Endothelial cell of hepatic sinusoid (primary cell): ENCODE measurements at regions not wholly inside any gene's neighbourhood (a gene's known extent, or its start where the extent isn't known, plus 50 kb on each side); places are given as distances from the start of the nearest gene placed in this dataset.
"Not testable (repeated sequence)": the region's sequence is repeated elsewhere in the genome, so short reads cannot be mapped to it uniquely, and the experiment has no call there.

Experiments used
- in situ Hi-C: cut with HindIII; loops from 2 replicates; pipeline ENCODE4 v1.10.0; 2017; ENCODE audit warnings: low sequenced_read_pairs

DNA sequence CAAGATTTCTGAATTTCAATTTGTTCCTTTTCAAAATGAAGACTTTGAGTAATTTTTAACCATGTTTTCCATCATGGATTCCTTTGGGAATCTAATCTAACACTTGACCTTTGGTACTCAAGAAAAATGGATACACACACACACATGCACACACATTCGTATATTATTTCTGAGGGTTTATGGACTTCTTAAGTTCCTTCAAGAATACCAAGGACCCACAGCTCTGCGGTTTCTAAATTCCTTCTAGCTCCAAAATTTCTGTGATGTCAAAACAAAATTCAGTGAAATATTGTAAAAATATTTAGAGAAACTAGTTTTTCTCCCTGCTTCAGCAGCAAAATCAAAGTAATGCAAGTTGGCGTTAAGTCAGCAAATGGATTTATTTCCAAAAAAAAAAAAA, 98.3 kb upstream of the FAM13C start:
- in situ Hi-C loops, result no loop called here

DNA sequence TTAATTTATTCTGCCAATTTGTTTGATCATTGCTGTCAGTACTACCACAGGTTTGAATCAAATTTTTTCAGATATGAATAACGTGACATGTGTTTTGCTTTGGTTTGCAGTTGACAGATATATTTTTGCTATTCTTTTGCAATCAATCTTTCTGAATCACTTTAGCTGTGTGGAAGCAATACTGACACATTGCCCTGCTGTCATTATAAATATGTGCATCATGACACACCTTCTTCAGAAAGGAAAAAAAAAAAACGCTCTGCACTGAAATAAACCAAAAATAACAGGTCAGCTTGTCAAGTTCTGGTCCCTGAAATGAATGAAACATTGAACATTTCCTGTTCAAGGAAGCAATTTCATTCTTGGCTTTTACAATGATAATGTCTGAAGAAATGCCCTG, 93.8 kb upstream of the FAM13C start:
- in situ Hi-C loops, result no loop called here

DNA sequence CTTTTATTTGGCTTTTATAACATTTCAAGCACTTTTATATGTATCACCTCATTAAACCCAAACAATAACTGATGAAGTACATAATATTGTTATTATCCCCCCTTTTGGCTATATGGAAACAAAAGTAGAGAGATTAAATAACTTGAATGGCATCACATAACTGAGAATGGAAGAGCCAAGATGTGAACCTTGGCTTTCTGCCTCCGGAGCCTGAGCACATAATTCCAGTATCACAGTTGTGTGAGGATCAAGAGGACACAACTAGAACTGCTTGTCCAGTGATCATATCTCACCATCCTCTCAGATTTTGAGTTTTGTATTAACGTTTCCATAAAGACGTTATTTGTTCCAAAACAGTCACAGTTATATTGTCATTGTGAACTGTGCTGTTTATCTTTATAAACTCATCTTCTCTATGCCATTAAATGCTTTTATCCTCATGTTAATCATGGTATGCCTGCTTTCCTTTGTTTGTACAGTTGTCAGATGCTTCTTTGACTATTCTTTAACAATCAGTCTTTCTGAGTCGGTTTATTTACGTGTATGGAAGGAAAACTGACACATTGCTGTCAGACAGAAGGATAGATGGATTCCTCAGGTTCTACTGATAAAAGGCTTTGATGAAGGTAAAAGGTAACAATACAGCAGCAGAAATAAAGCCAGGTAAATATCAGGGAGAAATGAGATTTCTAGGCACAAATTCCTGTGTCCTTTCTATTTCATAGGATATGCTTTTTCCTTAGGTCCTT, 92.0 kb upstream of the FAM13C start:
- in situ Hi-C loops, result no loop called here

DNA sequence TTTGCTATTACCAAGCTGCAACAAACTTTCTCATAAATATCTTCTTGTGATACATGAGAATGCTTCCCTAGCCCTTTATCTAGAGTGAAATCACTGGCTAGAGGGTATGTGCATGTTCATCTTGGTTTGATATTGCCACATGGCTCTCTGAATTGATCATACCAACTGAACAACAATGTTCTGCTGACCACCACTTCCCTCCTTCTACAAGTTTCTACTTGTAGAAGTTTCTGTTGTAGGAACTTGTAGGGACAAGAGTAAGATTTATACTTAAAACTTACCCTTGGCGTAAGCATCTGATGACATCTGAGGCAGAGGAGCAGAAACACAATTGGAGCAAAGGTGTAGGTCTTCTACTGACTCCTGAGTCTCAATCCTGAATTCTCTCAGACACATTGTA, 86.3 kb upstream of the FAM13C start:
- in situ Hi-C loops, result no loop called here

DNA sequence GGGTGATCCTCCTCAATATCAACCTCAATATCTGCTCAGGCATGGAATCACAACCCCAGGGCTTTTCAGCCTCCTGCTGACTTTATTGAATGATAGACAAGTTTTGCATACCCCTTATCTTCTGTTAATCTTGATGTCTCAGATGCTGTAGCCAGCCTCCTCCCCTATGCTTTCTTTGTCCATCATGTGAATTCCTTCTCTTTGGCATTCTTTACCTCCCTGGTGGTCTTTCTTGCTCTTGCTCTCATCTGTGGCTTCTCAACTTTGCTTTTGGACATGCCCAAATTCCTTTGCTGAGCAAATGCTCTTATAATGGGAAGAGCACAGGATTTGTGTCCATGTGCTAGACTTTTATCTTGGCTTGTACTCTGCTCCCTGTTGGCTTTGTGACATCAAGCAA, 73.4 kb upstream of the FAM13C start:
- in situ Hi-C loops, result no loop called here

DNA sequence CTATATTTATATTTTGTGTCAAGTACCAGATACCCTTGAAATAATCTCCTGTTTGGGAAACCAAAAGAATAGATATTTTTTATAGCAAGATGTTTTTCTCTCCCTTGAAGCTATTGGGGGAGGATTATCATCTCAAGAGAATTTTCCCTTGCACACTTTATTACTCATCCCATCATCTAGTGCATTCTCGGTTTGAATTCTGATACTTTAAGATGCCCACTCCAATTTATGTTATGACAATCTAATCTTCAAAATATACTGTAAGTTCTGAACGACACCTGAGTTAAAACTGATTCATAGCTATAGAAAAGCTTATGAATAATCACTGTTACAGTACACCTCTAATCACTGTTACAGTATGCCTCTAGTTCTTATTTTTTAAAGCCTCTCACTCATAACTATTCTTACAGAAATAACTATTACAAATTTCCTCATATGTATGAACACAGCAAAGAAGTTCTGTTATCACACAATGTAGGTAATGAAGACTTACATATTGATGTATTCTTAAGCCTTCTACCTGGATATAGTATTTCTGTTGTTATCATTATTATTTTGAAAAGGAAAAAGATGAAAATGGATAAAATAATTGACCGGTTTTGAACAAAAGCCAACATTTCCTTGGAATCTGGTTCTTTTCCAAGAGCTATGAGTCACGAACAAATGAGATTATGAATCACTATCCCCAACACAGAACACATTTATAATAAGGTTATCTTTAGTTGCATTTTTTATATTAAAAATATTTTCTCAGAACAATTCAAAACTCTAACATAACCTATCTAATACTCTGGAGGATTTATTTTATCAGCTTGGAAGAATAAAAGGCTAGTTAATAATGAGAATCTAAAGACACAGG, 72.3 kb upstream of the FAM13C start:
- in situ Hi-C loops, result no loop called here

DNA sequence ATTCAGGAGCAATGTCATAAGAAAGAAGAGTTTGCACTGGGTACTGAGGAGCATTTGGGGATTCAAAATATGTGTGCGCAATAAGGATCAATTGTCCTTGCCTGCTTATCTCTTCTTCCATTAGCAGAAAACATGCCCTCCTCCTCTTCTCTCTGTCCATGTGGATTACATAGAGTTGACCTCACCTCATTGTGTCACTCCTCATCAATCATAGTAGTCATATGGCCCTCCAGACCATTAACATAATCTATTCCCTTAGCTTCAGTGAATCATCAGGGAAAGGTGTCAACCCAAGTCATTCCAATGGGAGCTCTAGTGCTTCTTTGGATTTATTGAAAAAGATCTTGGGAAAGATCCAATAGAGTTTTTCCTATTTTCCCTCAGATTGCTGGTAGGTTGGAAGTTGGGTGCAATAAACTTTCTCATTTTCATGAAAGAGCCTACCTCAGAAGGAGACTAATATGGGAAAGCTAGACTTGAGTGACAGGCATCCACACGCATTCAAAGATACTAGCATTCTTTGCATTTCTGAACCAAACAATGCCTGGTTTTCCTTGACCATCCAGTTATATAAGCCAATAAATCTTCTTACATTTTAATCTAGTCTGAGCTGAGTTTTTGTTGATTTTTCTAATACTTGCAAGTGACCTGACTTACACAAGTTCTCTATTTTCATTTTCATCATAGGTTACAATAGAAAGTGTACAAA, 71.5 kb upstream of the FAM13C start:
- in situ Hi-C loops, result no loop called here

DNA sequence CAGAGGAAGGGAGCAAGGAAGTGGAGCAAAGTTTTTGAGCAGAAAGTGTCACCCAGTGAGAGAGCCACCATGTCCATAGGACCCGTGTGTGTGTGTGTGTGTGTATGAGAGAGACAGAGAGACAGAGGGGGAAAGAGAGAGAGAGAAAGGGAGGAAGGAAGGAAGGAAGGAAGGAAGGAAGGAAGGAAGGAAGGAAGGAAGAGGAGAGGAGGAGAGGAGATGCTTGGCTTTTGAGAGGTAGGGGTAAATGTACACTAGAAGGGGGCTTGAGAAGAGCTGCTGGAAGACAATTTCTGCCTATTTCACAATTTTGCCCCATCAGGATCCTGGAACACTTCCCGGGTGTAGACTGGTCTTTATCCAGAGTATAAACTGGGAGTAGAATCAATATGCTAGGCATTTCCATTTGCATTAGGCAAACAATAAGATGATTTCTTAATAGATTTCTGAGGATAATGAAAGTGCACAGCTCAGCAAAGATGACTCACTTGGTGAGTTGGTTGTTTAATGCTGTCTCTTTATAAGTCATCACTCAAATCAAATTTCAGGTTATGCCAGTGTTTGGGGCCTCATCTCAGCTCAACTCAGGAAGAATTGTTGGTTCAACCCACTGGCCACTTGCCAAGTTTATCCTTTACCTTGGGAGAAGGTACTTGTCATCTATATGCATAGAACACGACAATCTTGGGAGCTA, 70.0 kb upstream of the FAM13C start:
- in situ Hi-C loops, result no loop called here

DNA sequence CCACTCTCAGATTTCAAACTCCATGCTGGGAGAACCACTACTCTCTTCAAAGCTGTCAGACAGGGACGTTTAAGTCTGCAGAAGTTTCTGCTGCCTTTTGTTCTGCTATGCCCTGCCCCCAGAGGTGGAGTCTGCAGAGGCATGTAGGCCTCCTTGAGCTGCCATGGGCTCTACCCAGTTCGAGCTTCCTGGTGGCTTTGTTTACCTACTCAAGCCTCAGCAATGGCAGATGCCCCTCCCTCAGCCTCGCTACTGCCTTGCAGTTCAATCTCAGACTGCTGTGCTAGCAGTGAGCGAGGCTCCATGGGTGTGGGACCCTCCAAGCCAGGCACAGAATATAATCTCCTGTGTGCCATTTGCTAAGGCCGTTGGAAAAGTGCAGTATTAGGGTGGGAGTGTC, 51.4 kb upstream of the FAM13C start:
- in situ Hi-C loops, result not testable (repeated sequence)
